22Rv1 (cell line): ENCODE measurements at regions not wholly inside any gene's neighbourhood (a gene's known extent, or its start where the extent isn't known, plus 50 kb on each side); places are given as distances from the start of the nearest gene placed in this dataset.
A peak's percentile ranks its signal among the peaks of the same experiment; 100 is the strongest.
"Not testable (repeated sequence)": the region's sequence is repeated elsewhere in the genome, so short reads cannot be mapped to it uniquely, and the experiment has no call there.

Source experiments
- H3K27ac ChIP-seq: fragments of 450-650 bp; 2 replicates; pipeline ENCODE4 v1.5.1; 2017
- CTCF ChIP-seq: fragments of 450-650 bp; IDR thresholded peaks from 2 replicates; pipeline ENCODE4 v1.5.1; 2017; ENCODE audit warnings: mild to moderate bottlenecking
- ZFX ChIP-seq: fragments of 450-650 bp; IDR thresholded peaks from 2 replicates; pipeline ENCODE4 v1.6.1; 2017; ENCODE audit warnings: antibody characterized with exemption, borderline replicate concordance

GRCh38 chrX:138908577-138908976 is 197.1 kb upstream of the FGF13 start:
- TF ChIP-seq CTCF (no peak), ZFX (no peak)
- H3K27ac ChIP-seq, result no peak overlapping the region

- H3K27ac ChIP-seq, result no peak overlapping the region
- TF ChIP-seq CTCF (no peak), ZFX (no peak)
Measured at GRCh38 chrX:138897621-138898492, 186.3 kb upstream of the FGF13 start.

- H3K27ac ChIP-seq, result no peak overlapping the region
- no peak for TF ChIP-seq CTCF
- TF ChIP-seq ZFX, result no peak
Measured at GRCh38 chrX:138890491-138890890, 179.0 kb upstream of the FGF13 start.

GRCh38 chrX:138889149-138889548 is 177.6 kb upstream of the FGF13 start:
- H3K27ac ChIP-seq, result no peak overlapping the region
- TF ChIP-seq CTCF (no peak), ZFX (no peak)

- TF ChIP-seq ZFX (no peak), CTCF (no peak)
- H3K27ac ChIP-seq, result peak overlapping the region; percentile 40
Measured at GRCh38 chrX:138886769-138887168, 175.3 kb upstream of the FGF13 start.

GRCh38 chrX:138885886-138886285 is 174.4 kb upstream of the FGF13 start:
- H3K27ac ChIP-seq, result no peak overlapping the region
- no peak for TF ChIP-seq CTCF
- TF ChIP-seq ZFX, result no peak

GRCh38 chrX:138880293-138880692 is 168.8 kb upstream of the FGF13 start:
- H3K27ac ChIP-seq, result not testable (repeated sequence)
